Thyroid gland (tissue), 4 donors: ENCODE measurements at regions not wholly inside any gene's neighbourhood (a gene's known extent, or its start where the extent isn't known, plus 50 kb on each side); places are given as distances from the start of the nearest gene placed in this dataset.
"Not testable (repeated sequence)": the region's sequence is repeated elsewhere in the genome, so short reads cannot be mapped to it uniquely, and the experiment has no call there.

Experiments used
- CTCF ChIP-seq, 6 experiments: fragments of 200-600 bp in 3 of 6; fragments of 450-650 bp in 3 of 6; sonication (generic) in 3 of 6; IDR thresholded peaks; one replicate each; pipeline ENCODE4 v1.5.1; 2016 to 2019; ENCODE audit warnings: antibody characterized with exemption in 6 of 6, mild to moderate bottlenecking in 2 of 6, inconsistent platforms in 1 of 6, moderate library complexity in 1 of 6
- POLR2A ChIP-seq, 2 donors: fragments of 450-650 bp; IDR thresholded peaks; one replicate each; pipeline ENCODE4 v1.6.1; 2017; ENCODE audit warnings: antibody characterized with exemption in 2 of 2, mild to moderate bottlenecking in 2 of 2, moderate library complexity in 1 of 2

GRCh38 chr15:20247137-20247536 is 294.5 kb downstream of the GOLGA6L6 start:
- not testable (repeated sequence) for TF ChIP-seq CTCF, POLR2A (IDR thresholded peaks at IDR 0.05)
